ENCODE measurements at regions not wholly inside any gene's neighbourhood (a gene's known extent, or its start where the extent isn't known, plus 50 kb on each side); places are given as distances from the start of the nearest gene placed in this dataset.

DNA sequence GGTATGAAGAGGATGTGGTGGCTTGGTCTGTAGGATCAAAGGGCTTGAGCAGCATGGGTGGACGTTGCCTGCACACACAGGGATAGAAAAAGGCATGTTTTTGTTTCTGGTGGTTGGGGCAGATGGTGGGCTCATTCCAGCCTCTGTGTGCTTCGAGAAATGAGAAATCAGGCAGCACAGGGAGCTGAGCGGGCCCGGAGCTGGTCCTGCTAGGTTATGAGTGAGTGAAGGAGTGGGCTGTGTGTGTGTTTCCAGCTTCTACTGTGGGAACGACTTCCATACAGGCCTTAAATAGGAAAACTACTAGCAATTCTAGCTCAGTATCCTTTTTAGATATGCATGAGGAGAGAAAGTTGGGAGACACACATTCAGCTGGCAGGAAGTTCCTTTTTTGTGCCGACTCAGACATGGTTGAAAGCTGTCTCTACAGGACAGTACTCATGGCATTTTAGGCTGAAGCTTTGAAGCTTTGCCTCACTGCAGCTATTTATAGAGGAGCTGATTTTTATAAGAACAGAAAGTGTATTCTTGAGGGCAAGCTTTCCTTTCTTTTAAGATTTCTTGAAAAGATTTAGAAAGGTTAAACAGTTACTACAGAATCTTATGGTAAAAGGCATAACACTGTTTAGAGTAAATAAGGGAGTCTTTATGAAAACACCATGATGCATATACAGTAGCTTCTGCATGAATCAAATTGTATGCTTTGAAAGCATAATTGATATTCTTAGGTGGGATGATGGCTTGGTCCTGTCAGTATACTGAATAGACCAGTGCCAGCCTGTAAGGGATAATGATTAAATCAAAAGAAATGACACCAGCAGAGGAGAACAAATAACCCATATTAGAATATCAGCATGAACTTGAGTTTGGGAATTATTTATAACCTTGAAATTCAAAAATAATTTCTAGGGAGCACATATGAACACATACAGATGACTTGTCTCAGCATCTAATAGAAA lies 104.0 kb upstream of the MAN1A1 start:
- Histone ChIP-seq H3K27ac (no peak overlapping the region), H3K4me3 (ENCODE audit: low read depth, low read length) (no peak overlapping the region), H3K36me3 (no peaks in the 10 kb centered on the region), H3K27me3 (ENCODE audit: insufficient read depth, low read depth, severe bottlenecking) (no peaks in the 10 kb centered on the region), H3K9me3 (ENCODE audit: severe bottlenecking) (no peaks in the 10 kb centered on the region)
- no peak for TF ChIP-seq CTCF (IDR thresholded peaks at IDR 0.05; ENCODE audit: low read depth, low read length)
- DNase-seq: no peak

- no peaks in the 10 kb centered on the region for H3K27me3 ChIP-seq (ENCODE audit: insufficient read depth, low read depth, severe bottlenecking)
- H3K4me3 ChIP-seq (ENCODE audit: low read depth, low read length): no peak overlapping the region
- no peaks in the 10 kb centered on the region for H3K9me3 ChIP-seq (ENCODE audit: severe bottlenecking)
- TF ChIP-seq CTCF (IDR thresholded peaks at IDR 0.05; ENCODE audit: low read depth, low read length): no peak
- no peaks in the 10 kb centered on the region for H3K36me3 ChIP-seq
- H3K27ac ChIP-seq: no peak overlapping the region
- DNase-seq: no peak
Measured at GRCh38 chr6:119449331-119450156, 100.0 kb upstream of the MAN1A1 start.

- Histone ChIP-seq H3K27me3 (ENCODE audit: insufficient read depth, low read depth, severe bottlenecking) (no peaks in the 10 kb centered on the region), H3K36me3 (no peaks in the 10 kb centered on the region), H3K27ac (no peak overlapping the region), H3K9me3 (ENCODE audit: severe bottlenecking) (no peaks in the 10 kb centered on the region), H3K4me3 (ENCODE audit: low read depth, low read length) (no peak overlapping the region)
- TF ChIP-seq CTCF (IDR thresholded peaks at IDR 0.05; ENCODE audit: low read depth, low read length): no peak
- no peak for DNase-seq
Measured at GRCh38 chr6:119447921-119448320, 98.4 kb upstream of the MAN1A1 start.

- no peak for DNase-seq
Measured at GRCh38 chr6:119446609-119447008, 97.0 kb upstream of the MAN1A1 start.

DNA sequence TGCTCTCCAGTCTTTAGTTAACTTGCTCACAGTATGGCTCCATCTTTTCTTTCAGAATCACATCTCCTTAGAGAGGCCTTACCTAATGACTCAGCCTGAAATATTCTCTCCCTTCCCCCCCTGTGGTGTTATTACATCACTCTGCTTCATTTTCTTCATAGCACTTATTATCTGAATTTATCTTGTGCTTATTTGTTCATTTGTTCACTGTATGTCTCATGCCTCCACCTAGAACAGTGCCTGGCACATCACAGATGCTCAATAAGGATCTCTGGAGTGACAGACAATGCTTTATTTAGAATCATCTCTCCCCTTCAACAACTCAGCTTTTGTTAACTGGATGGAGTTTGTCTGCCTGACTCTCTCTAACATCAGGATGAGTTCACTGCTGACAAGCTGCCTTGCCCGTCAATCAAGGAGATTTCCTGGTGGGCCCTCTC lies 96.6 kb upstream of the MAN1A1 start:
- H3K27me3 ChIP-seq (ENCODE audit: insufficient read depth, low read depth, severe bottlenecking): no peaks in the 10 kb centered on the region
- H3K9me3 ChIP-seq (ENCODE audit: severe bottlenecking): no peaks in the 10 kb centered on the region
- no peak for DNase-seq
- H3K36me3 ChIP-seq: no peaks in the 10 kb centered on the region
- no peak overlapping the region for H3K27ac ChIP-seq
- H3K4me3 ChIP-seq (ENCODE audit: low read depth, low read length): no peak overlapping the region
- no peak for TF ChIP-seq CTCF (IDR thresholded peaks at IDR 0.05; ENCODE audit: low read depth, low read length)

More at GRCh38 chr6:119446609-119447008, 97.0 kb upstream of the MAN1A1 start:
- no peak for TF ChIP-seq CTCF (IDR thresholded peaks at IDR 0.05; ENCODE audit: low read depth, low read length)
- Histone ChIP-seq H3K27ac (no peak overlapping the region), H3K27me3 (ENCODE audit: insufficient read depth, low read depth, severe bottlenecking) (no peaks in the 10 kb centered on the region), H3K4me3 (ENCODE audit: low read depth, low read length) (no peak overlapping the region), H3K9me3 (ENCODE audit: severe bottlenecking) (no peaks in the 10 kb centered on the region), H3K36me3 (no peaks in the 10 kb centered on the region)
